OCI-LY7 (cell line): ENCODE measurements at regions not wholly inside any gene's neighbourhood (a gene's known extent, or its start where the extent isn't known, plus 50 kb on each side); places are given as distances from the start of the nearest gene placed in this dataset.

Experiments
- BruUV-seq: library from RNA; stranded (reverse); fragments of 400-500 nt; replicated peaks from 2 replicates; lab custom pipeline; 2021; lab: Mats Ljungman, UMichigan
- CTCF ChIA-PET: fragments of 300-600 bp; sonication (Branson Sonifier 250); formaldehyde crosslinking; loops from one replicate; lab custom pipeline; 2022; ENCODE audit warnings: antibody characterized with exemption; ENCODE audit not compliant: unreplicated experiment; lab: Charles Lee
- POLR2A ChIA-PET: fragments of 300-600 bp; sonication (Branson Sonifier 250); formaldehyde crosslinking; loops from one replicate; lab custom pipeline; 2022; ENCODE audit warnings: antibody characterized with exemption; lab: Charles Lee
- DNase-seq: peaks from one replicate; pipeline ENCODE4 v3.0.0-alpha.2; 2015; ENCODE audit warnings: low spot score
- H2AFZ ChIP-seq: fragments of 200-600 bp; sonication (generic), shearing (Covaris generic); 2 replicates; pipeline ENCODE4 v1.6.1; 2014; ENCODE audit warnings: mild to moderate bottlenecking, antibody characterized with exemption, low read length, moderate library complexity
- H3K27ac ChIP-seq: fragments of 200-600 bp; sonication (generic); 2 replicates; pipeline ENCODE4 v1.5.1; 2014; ENCODE audit warnings: mixed run types, low read depth, mild to moderate bottlenecking, moderate library complexity, low read length, inconsistent platforms; ENCODE audit not compliant: poor library complexity, severe bottlenecking
- H3K36me3 ChIP-seq: fragments of 200-600 bp; sonication (generic); 2 replicates; pipeline ENCODE4 v1.6.1; 2014; ENCODE audit warnings: mild to moderate bottlenecking, antibody characterized with exemption, low read length, moderate library complexity, mixed read lengths; ENCODE audit not compliant: insufficient read depth
- H3K4me1 ChIP-seq: fragments of 200-600 bp; sonication (generic); 2 replicates; pipeline ENCODE4 v1.5.1; 2014; ENCODE audit warnings: mild to moderate bottlenecking, low read length; ENCODE audit not compliant: insufficient read depth, poor library complexity, severe bottlenecking
- H3K4me2 ChIP-seq: fragments of 200-600 bp; sonication (generic); 2 replicates; pipeline ENCODE4 v1.6.1; 2014; ENCODE audit warnings: mild to moderate bottlenecking, low read length
- H3K4me3 ChIP-seq: fragments of 200-600 bp; sonication (generic); 2 replicates; pipeline ENCODE4 v1.5.1; 2014; ENCODE audit warnings: mild to moderate bottlenecking, low read depth, low read length; ENCODE audit not compliant: poor library complexity, severe bottlenecking
- H3K79me2 ChIP-seq: fragments of 200-600 bp; sonication (generic); 2 replicates; pipeline ENCODE4 v1.6.1; 2016; ENCODE audit warnings: low read depth, mild to moderate bottlenecking, low read length, moderate library complexity, mixed read lengths; ENCODE audit not compliant: insufficient read depth
- H3K9me2 ChIP-seq: fragments of 200-600 bp; sonication (generic); 2 replicates; pipeline ENCODE4 v1.6.1; 2016; ENCODE audit warnings: mild to moderate bottlenecking, low read length, mixed read lengths; ENCODE audit not compliant: insufficient read depth
- H3K9me3 ChIP-seq: fragments of 200-600 bp; sonication (generic); 2 replicates; pipeline ENCODE4 v1.6.1; 2014; ENCODE audit warnings: mild to moderate bottlenecking, mixed run types, low read length, mixed read lengths
- H4K20me1 ChIP-seq: fragments of 200-600 bp; sonication (generic); 2 replicates; pipeline ENCODE4 v1.6.1; 2014; ENCODE audit warnings: mild to moderate bottlenecking, antibody characterized with exemption, low read length, moderate library complexity, mixed read lengths; ENCODE audit not compliant: insufficient read depth
- EZH2phosphoT487 ChIP-seq: fragments of 200-600 bp; sonication (generic); IDR thresholded peaks from 2 replicates; pipeline ENCODE4 v1.6.1; 2018; ENCODE audit warnings: low read depth, borderline replicate concordance, mild to moderate bottlenecking, mixed run types, antibody characterized with exemption, low read length, moderate library complexity, mixed read lengths
- intact Hi-C: fragments of 100-400 bp; cut with micrococcal nuclease; formaldehyde crosslinking; loops from one replicate; pipeline ENCODE4 v1.10.0; 2022; ENCODE audit not compliant: unreplicated experiment
- TF ChIP-seq, protein P1 (sequence below): fragments of 200-600 bp; sonication (generic); conservative IDR thresholded peaks from 2 replicates; pipeline ENCODE4 v1.5.1; 2014; ENCODE audit warnings: mild to moderate bottlenecking, antibody characterized with exemption, low read length, moderate library complexity, mixed read lengths

DNA sequence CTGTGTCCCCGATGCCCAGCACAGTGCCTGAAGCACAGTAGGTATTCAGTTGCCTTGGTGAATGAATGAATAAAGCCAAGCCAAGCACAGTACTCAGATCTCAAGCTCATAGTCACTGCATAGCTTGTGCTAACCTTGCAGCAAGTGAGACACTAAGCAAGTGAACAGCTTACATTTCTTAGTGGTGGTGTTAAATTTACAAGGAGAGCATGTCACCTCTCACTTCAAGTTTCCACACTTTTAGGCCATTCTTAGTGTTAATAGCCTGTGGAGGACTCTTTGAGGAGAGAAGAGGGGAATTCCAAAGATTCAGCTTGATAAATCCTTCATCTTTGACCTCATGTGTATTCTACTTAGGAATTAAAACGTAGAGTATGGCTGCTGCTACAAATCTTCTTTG lies 104.7 kb downstream of the C9orf152 start:
- DNase-seq = no peak
- TF ChIP-seq, protein P1, sequence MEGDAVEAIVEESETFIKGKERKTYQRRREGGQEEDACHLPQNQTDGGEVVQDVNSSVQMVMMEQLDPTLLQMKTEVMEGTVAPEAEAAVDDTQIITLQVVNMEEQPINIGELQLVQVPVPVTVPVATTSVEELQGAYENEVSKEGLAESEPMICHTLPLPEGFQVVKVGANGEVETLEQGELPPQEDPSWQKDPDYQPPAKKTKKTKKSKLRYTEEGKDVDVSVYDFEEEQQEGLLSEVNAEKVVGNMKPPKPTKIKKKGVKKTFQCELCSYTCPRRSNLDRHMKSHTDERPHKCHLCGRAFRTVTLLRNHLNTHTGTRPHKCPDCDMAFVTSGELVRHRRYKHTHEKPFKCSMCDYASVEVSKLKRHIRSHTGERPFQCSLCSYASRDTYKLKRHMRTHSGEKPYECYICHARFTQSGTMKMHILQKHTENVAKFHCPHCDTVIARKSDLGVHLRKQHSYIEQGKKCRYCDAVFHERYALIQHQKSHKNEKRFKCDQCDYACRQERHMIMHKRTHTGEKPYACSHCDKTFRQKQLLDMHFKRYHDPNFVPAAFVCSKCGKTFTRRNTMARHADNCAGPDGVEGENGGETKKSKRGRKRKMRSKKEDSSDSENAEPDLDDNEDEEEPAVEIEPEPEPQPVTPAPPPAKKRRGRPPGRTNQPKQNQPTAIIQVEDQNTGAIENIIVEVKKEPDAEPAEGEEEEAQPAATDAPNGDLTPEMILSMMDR = no peak
- no peak for TF ChIP-seq EZH2phosphoT487
- ChIA-PET POLR2A (interaction anchor here (1.0 to 8.3 kb wide), 6 partner anchors 8 to 197 kb away, joined by 5 to 94 read pairs (median 24); no protein-coding TSS in a partner anchor), CTCF (interaction anchor here (1.0 to 1.1 kb wide), 3 partner anchors 39 to 133 kb away, joined by 3 to 4 read pairs (median 3); no protein-coding TSS in a partner anchor)
- H3K79me2 ChIP-seq = peaks cover 96% of the 10 kb centered on the region; the same call in 1 of the 2 replicates
- H3K4me3 ChIP-seq = no peak overlapping the region
- H3K36me3 ChIP-seq = peaks cover 47% of the 10 kb centered on the region
- no peak overlapping the region for H2AFZ ChIP-seq
- peak overlapping the region; percentile 61 for H3K4me2 ChIP-seq
- BruUV-seq = no TSS peak
- no peaks in the 10 kb centered on the region for H3K9me2 ChIP-seq
- H4K20me1 ChIP-seq = no peaks in the 10 kb centered on the region
- H3K27ac ChIP-seq = peak overlapping the region; percentile 79
- peaks cover 94% of the 10 kb centered on the region for H3K4me1 ChIP-seq
- H3K9me3 ChIP-seq = no peaks in the 10 kb centered on the region
- intact Hi-C loops = no loop called here

DNA sequence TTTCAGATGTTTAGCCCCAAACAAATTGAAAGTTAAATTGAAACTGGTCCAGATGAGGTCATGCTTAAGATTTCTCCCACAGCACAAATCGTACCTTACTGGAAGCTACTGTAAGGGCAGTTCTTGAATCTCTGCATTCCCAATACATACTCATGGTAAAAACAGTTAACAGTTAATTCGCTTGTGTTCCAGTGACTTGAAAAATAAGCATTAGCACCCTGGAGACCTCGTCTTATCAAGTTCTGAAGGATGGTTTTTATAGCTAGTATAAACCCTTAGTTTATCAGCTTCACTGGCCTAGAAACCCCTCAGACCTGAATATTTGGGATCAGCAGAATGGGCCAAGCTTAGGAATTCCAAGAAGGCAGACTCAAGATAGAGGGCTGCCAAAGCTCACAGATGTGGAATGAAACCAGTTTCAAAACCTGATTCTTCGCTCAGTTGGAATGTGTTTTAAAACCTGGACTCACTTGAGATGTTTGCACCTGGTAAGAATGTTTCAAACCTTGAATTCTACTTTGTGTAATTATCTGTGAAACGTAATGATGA lies 103.6 kb downstream of the C9orf152 start:
- ChIA-PET POLR2A (interaction anchor here (0.5 to 8.3 kb wide), 14 partner anchors 14 to 204 kb away, joined by 3 to 94 read pairs (median 5); no protein-coding TSS in a partner anchor), CTCF (interaction anchor here (0.8 to 1.9 kb wide), 4 partner anchors 9 to 44 kb away, joined by 3 to 13 read pairs (median 3); no protein-coding TSS in a partner anchor)
- peaks cover 47% of the 10 kb centered on the region for H3K36me3 ChIP-seq
- H2AFZ ChIP-seq = no peak overlapping the region
- no peaks in the 10 kb centered on the region for H4K20me1 ChIP-seq
- TF ChIP-seq, protein P1 = no peak
- no peak for TF ChIP-seq EZH2phosphoT487
- BruUV-seq = no TSS peak
- intact Hi-C loops = no loop called here
- DNase-seq = no peak
- H3K27ac ChIP-seq = no peak overlapping the region
- H3K4me3 ChIP-seq = peak overlapping the region; percentile 20
- H3K9me3 ChIP-seq = no peaks in the 10 kb centered on the region
- peaks cover 96% of the 10 kb centered on the region; the same call in 1 of the 2 replicates for H3K79me2 ChIP-seq
- peak overlapping the region; percentile 61 for H3K4me2 ChIP-seq
- H3K9me2 ChIP-seq = no peaks in the 10 kb centered on the region
- H3K4me1 ChIP-seq = peaks cover 94% of the 10 kb centered on the region

DNA sequence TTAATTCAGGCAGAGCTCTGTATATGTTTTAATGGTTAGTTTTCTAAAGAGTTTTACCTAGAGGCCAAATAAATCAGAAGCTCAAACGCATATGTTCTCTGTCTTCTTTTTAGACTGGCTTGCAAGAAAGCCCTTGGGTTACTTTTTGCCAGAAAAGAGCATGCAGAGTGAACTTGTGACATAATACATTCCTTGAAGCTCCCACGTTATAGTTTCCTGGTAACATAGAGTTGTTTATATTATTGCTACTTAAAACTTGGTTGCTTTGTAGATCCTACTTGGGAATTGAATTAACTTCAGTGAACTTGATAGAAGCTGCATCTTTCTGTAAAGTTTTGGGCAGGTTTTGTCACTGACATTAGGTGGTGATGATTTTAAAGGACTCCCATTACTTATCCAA lies 102.9 kb downstream of the C9orf152 start:
- Histone ChIP-seq H3K79me2 (peaks cover 96% of the 10 kb centered on the region; the same call in 1 of the 2 replicates), H3K9me2 (no peaks in the 10 kb centered on the region), H3K4me3 (no peak overlapping the region), H3K4me1 (peaks cover 94% of the 10 kb centered on the region), H3K27ac (no peak overlapping the region), H4K20me1 (no peaks in the 10 kb centered on the region), H2AFZ (no peak overlapping the region), H3K36me3 (peaks cover 47% of the 10 kb centered on the region), H3K9me3 (no peaks in the 10 kb centered on the region), H3K4me2 (peak overlapping the region; percentile 61)
- no peak for DNase-seq
- intact Hi-C loops = no loop called here
- POLR2A ChIA-PET = interaction anchor here (0.6 to 8.3 kb wide), 19 partner anchors 10 to 205 kb away, joined by 3 to 94 read pairs (median 4); no protein-coding TSS in a partner anchor
- CTCF ChIA-PET = interaction anchor here (0.6 to 1.9 kb wide), 7 partner anchors 9 to 202 kb away, joined by 3 to 13 read pairs (median 3); no protein-coding TSS in a partner anchor
- no TSS peak for BruUV-seq
- TF ChIP-seq, protein P1 = no peak
- TF ChIP-seq EZH2phosphoT487 = no peak
